GM18951 (cell line): ENCODE measurements at regions not wholly inside any gene's neighbourhood (a gene's known extent, or its start where the extent isn't known, plus 50 kb on each side); places are given as distances from the start of the nearest gene placed in this dataset.
"Not testable (repeated sequence)": the region's sequence is repeated elsewhere in the genome, so short reads cannot be mapped to it uniquely, and the experiment has no call there.

Experiments used
- POLR2A ChIP-seq: IDR thresholded peaks from 4 replicates; pipeline ENCODE4 v1.6.1; 2011; ENCODE audit warnings: mild to moderate bottlenecking; ENCODE audit not compliant: insufficient read length, insufficient read depth; ENCODE audit errors: extremely low read depth
- in situ Hi-C: fragments of 300-500 bp; cut with MboI; formaldehyde crosslinking; loops from one replicate; pipeline ENCODE4 v1.12.0; 2022; ENCODE audit warnings: low sequenced_read_pairs, mixed read lengths, inconsistent platforms; ENCODE audit not compliant: unreplicated experiment

GRCh38 chr1:184859381-184860105 is 104.9 kb upstream of the EDEM3 start:
- in situ Hi-C loops: no loop called here
- no peak for TF ChIP-seq POLR2A

DNA sequence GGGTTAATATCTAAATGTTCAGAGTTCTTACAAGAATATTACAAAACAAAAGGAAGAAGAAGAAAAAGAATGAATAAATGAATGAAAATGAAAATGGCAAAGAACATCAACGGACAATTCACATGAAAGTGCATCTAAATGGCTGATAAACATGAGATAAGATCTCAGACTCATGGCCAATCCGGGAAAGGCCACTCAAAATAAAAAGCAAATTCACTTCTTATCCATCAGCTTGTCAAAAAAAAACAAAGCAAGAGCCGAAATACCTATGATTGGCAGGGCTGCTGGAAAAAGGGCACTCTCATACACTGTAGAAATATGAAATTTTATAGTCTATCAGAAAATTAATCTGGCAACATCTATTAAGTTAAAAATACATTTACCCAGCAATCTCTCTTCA is 103.6 kb upstream of the EDEM3 start:
- TF ChIP-seq POLR2A: no peak
- in situ Hi-C loops: no loop called here

DNA sequence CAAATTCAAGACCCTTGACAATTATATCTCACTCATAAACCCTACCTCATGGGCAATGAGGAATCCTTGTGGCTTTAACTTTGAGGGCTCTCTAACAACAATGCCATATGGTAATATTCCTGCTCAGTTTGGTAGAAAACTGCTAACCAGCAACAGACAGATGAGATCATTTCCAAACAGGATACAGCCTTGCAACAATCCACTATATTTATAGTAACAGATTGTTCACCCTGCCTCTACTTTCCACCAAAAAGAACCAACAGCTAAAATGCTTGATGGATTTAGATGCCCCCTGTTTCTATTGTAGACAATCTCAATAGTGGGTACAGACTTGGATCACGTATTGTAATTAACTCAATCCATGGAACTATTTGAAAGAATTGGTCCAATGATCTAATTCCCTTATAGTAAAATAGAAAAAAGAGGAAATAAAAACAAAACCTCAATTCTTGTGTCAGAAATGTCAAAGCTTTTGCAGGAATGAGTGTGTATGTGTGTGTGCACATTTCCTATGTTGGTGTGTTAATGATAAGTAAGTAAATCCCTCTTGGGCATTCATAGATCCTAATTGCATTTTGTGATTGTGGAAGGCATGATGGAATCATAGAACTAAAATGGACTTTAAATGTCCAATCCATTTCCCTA is 100.0 kb upstream of the EDEM3 start:
- no peak for TF ChIP-seq POLR2A

GRCh38 chr1:184854036-184854435 is 99.4 kb upstream of the EDEM3 start:
- no peak for TF ChIP-seq POLR2A
- in situ Hi-C loops: no loop called here

More for the DNA sequence above, 100.0 kb upstream of the EDEM3 start:
- in situ Hi-C loops: no loop called here

GRCh38 chr1:184851822-184852746 is 97.4 kb upstream of the EDEM3 start:
- no peak for TF ChIP-seq POLR2A
- in situ Hi-C loops: no loop called here

DNA sequence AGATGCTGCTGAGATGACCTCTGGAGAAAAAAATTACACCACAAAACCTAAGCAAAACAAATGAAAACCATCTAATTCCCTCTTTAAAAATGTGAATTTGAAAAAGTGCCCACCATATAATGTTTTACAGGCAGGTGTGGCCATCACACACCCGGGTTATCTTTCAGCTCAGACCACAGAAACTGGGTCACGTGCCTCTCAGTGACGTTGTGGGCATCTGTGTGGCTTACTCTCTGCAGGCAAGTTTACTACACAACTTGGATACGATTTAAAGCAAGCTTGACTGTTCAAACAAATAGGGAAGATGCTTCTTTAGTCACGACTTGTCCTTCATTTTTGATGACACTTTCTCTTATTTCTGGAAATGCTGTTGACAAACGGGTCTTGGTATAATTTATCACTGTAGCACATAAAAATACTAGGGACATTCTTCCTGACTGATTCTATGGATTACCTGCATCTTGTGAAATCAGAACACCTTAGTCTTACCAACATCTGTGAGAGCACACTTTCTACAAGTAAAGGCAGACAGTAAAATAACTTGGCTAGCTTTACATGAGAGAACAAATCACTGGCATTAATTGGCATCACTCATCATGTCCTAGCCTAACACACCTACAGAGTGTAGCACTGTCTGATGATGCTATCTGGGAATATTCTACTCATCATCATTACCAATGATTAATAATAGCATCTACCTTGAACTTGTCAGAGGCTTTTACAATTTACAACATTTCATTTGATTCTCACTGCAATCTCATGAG is 89.3 kb upstream of the EDEM3 start:
- in situ Hi-C loops: no loop called here
- TF ChIP-seq POLR2A: no peak

GRCh38 chr1:184840596-184840995 is 85.9 kb upstream of the EDEM3 start:
- TF ChIP-seq POLR2A: no peak
- in situ Hi-C loops: no loop called here

DNA sequence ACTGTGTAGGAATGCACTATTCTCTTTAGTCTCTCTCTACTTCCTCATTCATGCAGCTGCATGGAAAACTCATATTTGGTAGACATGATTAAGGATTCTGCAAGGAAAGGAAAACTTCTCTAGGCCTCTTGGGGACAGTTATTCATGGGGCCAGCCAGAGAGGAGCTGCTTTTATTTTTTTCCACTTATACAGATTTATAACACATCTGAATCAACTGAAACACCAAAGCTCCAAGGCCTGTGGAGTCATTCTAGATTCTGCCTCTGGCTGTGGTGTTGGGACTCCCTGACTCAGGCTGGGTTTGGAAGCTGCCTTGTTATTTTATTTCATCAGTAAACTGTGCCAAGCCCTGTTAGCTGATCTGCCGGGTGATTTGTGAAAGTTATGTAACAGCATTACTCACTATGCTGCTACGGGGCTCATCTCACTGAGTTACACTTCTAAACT is 83.9 kb upstream of the EDEM3 start:
- in situ Hi-C loops: no loop called here
- TF ChIP-seq POLR2A: no peak

GRCh38 chr1:184836934-184837895 is 82.6 kb upstream of the EDEM3 start:
- in situ Hi-C loops: no loop called here
- TF ChIP-seq POLR2A: no peak

DNA sequence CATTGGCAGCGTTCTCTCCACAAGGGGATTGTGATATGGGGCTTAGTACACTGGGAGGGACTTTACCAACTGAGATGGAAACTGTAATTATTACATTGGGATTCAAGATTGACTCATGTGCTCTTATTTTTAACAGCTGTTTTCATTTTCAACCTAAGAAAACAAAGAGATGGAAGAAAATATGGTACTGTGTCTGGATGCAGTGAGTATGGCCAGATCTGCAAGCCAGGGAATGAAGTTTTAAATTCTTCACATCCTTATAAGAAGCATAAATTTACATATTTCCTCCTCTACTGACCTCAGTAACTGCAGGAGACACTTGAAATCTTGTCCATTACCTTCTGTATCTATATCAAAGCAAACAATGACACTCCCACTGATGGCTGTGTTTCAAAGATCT is 81.5 kb upstream of the EDEM3 start:
- in situ Hi-C loops: no loop called here
- no peak for TF ChIP-seq POLR2A

DNA sequence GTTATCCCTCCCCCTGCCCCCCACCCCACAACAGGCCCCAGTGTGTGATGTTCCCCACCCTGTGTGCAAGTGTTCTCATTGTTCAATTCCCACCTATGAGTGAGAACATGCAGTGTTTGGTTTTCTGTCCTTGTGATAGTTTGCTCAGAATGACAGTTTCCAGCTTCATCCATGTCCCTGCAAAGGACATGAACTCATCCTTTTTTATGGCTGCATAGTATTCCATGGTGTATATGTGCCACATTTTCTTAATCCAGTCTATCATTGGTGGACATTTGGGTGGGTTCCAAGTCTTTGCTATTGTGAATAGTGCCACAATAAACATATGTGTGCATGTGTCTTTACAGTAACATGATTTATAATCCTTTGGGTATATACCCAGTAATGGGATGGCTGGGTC is 79.3 kb upstream of the EDEM3 start:
- in situ Hi-C loops: not testable (repeated sequence)

DNA sequence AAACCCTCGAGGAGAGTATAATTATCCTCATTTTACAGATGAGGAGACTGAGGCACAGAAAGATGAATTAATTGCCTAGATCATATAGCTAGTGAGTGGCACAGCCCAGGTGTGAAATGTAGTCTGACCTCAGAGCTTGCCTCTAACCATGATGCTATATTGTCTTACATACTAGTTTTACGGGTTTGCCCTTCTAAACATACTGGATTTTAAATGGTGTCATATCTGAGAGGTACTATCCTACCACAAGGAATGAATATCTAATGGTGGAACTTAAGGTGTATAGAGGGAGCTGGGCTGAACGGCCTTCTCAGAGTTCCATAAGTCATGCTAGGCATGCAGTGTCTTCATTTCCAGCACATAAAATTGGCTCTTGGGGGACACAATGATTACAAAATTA is 77.9 kb upstream of the EDEM3 start:
- in situ Hi-C loops: no loop called here
- TF ChIP-seq POLR2A: no peak

DNA sequence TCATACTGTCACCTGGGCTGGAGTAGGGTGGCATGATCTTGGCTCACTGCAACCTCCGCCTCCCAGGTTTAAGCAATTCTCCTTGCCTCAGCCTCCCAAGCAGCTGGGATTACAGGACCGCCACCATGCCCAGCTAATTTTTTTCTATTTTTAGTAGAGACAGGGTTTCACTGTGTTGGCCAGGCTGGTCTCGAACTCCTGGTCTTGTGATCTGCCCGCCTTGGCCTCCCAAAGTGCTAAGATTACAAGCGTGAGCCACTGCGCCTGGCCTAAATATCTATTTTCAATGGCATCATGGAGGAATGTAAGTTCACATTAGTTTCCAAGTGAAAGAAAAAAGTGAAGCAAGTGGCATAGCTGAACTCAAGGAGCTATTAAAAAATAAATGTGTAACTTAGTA is 74.8 kb upstream of the EDEM3 start:
- in situ Hi-C loops: not testable (repeated sequence)
